HG03354 (cell line): ENCODE measurements at regions not wholly inside any gene's neighbourhood (a gene's known extent, or its start where the extent isn't known, plus 50 kb on each side); places are given as distances from the start of the nearest gene placed in this dataset.

Experiments used
- ATAC-seq: cut with Tn5 transposase; IDR thresholded peaks from one replicate; pipeline ENCODE4 v1.9.1; 2021; ENCODE audit warnings: mild to moderate bottlenecking; ENCODE audit not compliant: unreplicated experiment, poor library complexity, severe bottlenecking

DNA sequence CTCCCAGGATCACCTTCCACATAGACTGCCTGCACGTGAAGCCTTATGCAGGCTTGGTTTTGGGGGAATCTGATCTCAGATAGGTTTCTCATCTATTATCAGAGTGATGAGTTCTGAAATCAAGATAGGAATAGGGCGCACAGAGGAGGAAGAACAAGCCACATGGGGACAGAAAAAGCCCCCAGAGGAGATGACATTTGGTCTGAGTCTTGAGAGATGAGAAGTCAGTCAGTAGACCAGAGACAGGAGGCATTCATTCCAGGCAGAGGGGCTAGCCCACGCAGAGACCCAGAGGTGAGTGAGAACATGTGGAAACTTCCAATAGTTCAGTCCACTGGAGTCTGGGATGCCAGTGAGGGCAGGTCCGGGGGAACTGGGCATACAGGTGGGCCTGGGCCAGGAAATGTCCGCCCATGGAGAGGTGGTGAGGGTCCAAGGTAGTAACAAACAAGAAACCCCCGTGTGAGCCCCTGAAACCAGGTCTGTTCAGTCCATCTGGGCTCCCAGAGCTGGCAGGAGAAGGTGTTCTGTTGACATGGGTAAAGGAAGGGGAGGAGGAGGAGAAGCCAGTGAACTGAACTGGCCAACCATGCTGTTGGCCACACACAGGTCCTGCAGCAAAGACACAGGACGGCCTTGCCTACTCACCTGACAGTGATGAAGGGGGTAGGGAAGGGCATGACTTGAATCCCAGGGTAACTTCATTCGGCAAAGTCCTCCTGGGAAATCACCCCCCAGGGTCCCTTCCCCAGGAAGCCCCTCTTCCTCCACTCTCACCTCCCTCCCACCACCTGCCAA is 69.3 kb upstream of the SMNDC1 start:
- no peak for ATAC-seq

DNA sequence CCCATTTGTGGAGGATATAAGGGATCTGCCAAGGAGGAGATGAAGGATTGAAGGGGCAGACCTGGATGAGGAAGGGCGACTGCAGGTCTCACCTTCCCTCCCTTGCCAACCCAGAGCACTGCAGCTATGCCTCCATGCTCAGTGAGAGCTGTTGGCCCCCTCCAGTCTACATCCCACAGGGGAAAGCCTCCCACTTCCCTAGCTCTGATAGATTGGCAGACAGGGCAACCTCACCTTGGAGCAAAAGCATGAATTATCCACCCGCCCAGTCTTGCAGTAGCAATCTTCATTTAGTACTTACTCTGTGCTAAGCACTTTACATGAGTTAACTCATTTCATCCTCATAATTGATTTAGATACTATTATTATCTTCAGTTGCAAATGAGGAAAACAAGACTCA is 70.4 kb upstream of the SMNDC1 start:
- no peak for ATAC-seq

DNA sequence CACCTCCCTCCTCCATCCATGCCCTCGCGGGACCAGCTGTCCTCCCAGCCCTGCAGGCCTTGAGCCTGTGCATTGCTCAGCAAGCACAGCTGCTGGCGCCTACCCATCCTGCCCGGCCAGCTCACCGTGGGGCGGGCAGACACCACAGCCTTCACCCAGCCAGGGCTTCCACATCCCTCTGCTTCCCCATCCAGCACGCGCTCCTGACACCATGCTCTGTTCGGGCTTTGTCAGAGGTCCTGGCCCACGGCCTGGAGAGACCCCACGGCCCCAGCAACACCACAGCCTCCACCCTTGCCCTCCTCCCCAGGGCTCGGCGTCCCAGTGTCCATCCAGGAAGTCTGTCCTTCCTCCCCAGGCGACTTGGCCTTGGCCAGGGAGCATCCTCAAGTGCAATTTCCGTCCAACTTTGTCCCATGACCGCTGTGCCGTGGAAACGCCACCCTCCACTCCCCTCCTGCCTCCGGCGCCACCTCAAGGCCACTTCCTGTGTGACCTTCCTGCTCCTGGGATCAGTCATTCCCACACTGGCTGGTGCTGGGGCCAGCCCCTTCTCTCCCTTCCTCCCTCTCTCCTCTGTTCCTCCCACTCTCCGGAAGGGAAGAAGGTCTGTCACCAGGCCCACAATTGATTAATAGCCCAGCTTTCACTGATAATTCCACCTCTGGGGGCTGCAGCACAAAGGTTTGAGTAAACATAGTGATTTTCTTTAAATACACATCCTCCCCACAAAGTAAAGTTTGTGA is 71.5 kb upstream of the SMNDC1 start:
- ATAC-seq: no peak

DNA sequence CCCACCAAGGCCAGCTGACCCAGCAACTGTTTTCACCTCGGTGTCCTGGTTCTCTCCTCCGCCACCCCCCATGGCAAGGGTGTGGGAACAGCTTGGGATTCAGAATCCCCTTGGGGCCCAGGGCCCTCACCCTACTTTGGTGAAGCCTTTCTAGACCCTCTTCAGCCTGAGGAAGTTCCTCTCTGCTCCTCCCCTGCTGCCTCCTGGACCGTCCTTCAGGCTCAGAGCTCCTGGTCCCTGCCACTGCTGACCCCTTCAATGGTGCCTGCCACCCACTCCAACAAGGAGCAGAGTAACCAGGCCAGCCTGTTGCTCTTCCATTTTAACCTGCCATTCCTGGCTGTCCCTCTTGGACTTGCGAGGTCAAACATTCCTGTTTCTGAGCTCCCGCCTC is 72.0 kb upstream of the SMNDC1 start:
- ATAC-seq: no peak

DNA sequence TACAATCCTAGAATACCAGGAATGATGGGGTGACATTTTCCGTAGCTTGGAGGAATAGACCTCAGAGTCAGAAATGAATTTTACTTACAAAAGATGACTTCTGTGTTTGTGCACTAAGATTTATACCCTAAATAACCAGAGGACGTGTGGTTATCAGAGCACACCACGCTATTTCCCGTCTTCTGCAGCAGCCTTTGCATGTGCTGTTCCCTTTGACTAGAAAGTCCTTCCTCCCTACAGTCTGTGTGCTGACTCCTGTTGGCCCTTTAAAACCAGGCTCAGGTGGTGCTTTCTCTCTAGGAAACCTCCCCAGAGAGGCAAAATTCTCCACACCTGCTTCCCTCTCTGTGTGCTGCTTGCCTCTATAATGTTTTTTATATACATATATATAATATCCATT is 73.3 kb upstream of the SMNDC1 start:
- no peak for ATAC-seq

DNA sequence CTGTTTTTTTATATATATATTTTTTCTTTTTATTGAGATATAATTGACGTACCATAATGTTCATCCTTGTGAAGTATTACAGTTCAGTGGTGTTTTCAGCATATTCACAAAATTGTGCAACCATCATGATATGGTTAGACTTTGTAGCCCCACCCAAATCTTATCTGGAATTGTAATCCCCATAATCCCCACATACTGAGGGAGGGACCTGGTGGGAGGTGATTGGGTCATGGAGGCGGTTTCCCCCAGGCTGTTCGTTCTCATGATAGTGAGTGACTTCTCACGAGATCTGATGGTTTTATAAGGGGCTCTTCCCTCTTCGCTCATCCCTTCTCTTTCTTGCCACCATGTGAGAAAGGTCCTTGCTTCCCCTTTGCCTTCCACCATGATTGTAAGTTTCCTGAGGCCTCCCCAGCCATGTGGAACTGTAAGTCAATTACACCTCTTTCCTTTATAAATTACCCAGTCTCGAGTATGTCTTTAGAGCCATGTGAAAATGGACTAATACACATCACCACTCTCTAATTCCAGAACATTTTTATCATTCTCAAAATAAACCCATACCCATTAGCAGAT is 73.9 kb upstream of the SMNDC1 start:
- no peak for ATAC-seq

DNA sequence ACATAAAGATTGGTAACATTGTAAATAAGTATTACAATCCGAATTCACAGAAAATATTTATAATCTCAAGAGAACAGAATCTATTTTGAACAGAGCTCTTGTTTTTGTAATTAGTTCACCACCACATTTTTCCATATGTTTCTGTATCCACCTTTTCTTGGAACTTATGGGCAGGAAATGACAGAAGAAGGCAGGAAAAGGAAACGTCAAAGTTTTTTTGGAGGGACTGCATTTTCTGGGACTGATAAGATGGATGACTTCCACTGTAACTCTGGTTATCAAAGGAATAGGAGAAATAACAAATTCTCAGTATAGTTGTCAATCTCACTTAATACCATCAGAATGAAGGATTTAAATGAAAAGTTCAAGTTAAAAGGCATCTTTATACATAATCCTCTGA is 75.1 kb upstream of the SMNDC1 start:
- ATAC-seq: no peak

DNA sequence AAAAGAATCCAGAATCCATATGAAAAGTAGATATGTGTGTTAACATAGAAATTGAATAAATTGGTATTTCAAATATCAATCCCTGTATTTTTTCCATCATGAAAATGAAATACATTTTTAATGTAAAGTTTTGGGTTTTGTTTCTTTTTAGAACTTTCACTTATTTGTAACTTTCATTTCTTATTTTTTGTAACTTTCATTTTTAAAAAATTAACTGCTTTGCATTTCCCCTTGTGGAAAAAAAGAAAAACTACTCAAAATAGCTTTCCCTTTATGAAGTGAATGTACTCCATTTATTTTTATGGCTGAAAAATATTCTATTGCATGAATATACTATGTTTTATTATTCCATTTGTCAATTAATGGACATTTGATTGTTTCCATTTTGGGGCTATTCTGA is 75.6 kb upstream of the SMNDC1 start:
- ATAC-seq: no peak

DNA sequence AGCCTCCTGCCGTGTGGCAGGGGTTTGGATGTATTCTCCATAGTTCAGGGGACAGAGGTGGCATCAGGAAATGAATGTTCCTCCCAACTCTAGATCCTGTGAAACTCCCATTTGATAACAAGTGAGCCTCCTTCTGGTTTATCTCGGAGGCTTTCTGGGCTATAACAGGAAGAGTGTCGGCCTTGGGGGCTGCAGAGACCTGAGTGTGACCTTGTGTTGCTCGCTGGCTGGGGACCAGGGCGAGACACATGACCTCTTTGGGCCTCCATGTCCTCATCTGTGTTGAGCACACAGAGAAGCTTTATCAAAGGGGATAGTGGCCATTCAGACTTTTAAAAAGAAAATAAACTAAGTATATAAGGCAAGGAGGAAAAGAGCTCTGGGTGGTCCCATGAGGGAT is 78.0 kb upstream of the SMNDC1 start:
- no peak for ATAC-seq

DNA sequence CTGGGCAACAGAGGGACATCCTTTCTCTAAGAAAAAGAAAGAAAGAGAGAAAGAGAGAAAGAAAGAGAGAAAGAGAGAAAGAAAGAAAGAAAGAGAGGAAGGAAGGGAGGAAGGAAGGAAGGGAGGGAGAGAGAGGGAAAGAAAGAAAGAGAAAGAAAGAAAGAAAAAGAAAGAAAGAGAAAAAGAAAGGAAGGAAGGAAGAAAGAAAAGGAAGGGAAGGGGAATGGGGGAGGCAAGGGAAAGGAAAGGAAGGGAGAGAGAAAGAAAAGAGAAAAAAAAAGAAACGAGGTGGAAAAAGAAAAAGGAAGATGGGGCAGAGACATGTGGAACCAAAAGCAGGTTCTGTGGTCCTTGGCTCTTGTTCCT is 82.9 kb upstream of the SMNDC1 start:
- ATAC-seq: no peak

DNA sequence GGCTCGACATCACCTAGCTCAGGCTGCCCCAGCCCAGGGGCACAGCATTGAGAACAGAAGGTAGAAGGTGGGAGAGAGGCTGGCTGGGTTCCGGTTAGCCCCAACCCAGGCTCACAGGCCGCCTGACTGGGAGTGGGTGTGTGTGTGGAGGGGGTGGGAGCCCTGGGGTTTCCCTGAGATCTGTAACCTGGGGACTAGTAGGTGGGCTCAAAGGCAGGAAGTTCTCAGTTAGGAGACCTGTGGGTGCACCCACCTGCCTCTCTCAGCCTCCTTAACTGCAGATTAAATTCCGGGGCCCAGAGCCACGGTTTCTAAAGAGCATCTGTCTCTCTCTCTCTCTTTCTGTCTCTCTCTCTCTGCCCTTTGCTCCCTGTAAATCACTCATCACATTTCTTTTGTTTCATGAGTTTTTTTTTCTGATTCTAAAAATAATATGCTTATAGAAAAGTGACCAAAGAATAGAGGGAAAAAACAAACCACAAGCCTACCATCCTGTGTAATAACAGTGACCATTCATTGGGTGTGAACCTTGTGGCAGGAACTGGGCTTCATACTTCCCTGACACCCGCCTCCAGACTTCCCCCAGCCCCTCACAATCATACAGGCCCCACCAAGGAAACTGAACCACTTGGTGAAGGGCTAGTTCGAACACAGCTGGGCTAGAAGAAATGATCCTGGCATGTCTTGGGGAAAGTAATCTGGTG is 83.4 kb upstream of the SMNDC1 start:
- peak; percentile 88 for ATAC-seq

DNA sequence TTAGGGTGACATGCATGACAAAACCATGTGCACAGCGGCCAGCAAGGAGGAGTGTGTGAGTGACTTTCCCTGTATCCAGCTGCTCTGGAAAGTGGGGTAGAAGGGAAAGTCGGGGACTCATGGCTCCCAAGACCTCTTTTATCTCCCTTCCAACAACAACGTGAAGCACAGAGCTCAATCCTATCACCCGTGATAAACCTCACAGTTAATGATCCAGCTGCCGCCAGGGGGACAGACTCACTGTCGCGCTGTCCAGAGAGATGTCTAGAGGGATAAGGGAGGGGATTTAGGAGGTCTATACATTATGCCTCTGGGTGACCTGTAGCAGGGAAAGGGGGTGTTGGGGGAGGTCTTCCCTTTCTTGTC is 84.0 kb upstream of the SMNDC1 start:
- ATAC-seq: peak; percentile 15

DNA sequence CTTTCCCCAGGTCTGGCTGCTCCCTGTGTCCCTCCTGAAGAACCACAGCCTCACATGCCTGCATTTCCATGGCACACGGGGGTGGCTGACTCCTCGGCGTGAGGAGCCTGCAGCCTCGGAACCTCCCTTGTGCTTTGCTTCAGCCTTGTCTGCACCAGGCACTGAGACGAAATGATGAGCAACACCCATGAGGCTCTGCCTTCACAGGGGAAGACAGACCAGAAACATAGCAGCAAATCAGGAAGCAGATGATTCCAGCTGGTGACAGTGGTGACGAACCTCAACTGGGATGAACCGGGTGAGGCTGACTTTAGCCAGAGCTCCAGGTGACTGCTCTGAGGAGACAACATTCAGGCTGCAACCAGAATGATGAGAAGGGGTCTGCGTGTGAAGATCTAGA is 84.5 kb upstream of the SMNDC1 start:
- ATAC-seq: no peak

DNA sequence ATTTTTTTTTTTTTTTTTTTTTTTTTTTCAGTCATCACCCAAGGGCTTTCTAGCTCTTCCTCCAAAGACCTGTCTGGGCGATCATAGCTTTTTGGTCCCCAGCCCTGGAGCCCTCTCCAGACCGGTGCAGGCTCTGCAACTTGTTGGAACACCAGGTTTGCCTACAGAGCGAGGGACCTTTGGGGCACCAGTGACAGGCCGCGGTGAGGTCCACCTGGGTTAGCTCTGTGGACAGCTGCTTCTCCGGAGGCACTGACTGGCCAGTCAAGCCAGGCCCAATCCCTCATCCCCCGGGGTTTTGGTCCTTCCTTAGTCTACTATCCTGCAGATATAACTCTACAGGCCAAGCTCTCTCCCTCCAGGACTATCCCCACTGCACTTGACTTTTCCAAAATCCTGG is 86.8 kb upstream of the SMNDC1 start:
- no peak for ATAC-seq

DNA sequence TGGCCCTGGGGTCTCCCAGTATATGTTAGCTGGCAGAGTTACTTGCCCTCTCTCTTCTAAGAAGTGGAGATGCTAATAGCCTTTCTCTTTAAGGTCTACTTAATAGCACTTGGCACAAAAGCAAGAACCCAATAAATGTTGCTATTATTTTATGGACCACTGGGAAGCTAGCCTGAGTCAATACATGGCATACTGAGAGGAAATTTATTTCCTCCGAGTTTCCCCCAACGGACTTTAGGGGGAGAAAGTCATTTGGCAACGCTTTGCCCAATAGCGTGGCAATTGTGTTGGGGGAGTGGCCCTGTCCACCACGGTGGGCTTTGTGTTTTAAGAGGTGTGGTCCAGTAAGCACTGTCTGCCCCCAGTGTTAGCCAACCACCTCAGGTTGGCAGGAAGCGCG is 87.4 kb upstream of the SMNDC1 start:
- no peak for ATAC-seq

DNA sequence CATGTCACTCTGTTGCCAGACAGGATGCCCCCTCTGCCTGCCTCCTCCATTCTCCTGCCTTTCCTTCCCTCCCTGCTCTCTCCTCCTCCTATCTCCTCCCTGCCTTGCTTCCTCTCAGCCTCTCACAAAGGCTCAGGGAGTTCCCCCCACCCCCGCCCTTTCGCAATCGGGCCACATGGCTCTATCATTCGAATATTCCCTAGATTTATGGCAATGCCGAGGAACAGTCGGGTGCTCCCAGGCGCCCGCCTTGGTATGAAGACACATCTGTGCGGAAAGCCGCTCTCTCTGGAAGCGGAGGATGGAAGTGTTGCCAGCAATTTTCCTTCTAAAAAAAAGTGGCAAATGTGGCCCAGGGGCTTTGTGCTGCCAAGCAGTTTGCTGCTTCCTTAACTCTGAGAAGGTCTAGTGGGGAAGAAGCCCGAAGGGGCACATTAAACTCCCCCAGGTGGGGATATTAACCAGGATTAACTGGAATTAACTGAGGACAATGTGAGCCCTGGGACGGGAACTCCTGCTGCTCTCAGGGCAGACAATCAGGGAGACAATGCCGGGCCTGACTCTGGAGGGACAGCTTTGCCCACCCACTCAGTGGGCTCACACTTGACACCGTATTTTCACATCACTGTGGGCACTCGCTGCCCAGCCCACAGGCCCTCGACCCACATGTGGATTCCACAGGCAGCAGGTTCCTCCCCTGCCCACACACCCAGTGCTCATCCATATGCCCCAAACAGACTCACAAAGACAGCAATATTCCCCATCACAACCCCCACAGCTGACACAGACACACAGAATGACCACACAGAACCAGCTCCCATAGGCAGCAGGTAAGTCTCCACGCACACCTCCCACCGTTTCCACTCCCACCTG is 88.4 kb upstream of the SMNDC1 start:
- ATAC-seq: no peak

DNA sequence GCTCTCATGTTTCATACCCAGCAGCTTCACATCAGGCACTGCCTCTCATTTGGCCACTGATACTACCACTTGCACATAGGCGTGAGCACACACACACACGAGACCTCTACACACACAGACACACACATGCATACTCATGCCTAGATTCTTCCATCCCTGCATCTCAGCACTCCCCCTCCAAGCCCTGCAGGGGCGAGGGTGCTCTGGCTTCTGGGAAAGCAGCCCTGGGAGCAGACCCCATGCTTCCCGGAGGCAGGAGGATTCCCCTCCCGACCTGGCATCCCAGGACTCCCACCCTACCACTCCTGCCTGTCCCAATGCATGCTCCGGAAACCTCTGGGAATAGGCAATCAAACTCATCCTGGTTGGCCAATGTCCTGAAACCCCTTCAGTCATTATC is 89.1 kb upstream of the SMNDC1 start:
- no peak for ATAC-seq

DNA sequence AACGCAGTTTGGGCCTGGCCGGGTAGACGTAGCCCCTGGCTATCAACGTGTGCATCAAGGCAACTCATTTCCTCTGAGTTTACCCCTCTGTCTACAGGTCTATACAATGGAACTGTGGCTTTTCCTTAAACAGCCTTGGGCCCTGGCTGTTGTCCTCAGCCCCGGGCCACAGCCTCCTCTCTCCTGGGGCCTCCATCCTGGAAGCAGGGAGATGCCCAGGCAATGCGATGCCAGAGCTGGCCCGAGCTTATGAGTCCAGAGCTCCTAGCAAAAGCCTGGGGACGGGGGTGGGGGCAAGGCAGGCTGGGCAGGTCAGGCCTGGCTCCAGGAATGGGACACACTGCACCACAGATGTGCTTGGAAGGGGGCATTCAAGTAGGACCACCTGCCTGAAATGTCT is 89.6 kb upstream of the SMNDC1 start:
- no peak for ATAC-seq

DNA sequence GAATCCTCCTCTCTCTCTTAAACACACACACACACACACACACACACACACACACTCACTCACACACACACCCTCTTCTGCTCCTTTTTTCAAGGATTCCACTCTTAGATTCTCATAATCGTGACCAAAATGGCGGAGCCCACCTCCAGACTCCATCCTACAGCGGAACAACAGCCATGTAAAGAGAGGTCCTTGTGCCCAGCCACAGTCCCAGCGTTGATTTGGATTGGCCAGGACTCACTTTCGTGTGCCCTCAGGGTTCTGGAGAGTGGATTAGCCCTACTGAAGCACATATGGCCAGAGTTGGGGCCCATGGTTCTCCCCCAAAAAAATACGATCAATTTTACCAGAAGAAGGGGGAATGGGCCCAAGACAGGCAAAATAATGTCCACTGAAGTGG is 90.2 kb upstream of the SMNDC1 start:
- no peak for ATAC-seq
